Activated effector memory CD4-positive, alpha-beta T cell treated with anti-CD3 and anti-CD28 coated beads, Interleukin-2, amount 50 U/mL, for 16 hours (primary cell): ENCODE measurements at regions not wholly inside any gene's neighbourhood (a gene's known extent, or its start where the extent isn't known, plus 50 kb on each side); places are given as distances from the start of the nearest gene placed in this dataset.
A peak's percentile ranks its signal among the peaks of the same experiment; 100 is the strongest.
"Not testable (repeated sequence)": the region's sequence is repeated elsewhere in the genome, so short reads cannot be mapped to it uniquely, and the experiment has no call there.

Source experiments
- DNase-seq: peaks from one replicate; pipeline ENCODE4 v3.0.0-alpha.2; 2020

DNA sequence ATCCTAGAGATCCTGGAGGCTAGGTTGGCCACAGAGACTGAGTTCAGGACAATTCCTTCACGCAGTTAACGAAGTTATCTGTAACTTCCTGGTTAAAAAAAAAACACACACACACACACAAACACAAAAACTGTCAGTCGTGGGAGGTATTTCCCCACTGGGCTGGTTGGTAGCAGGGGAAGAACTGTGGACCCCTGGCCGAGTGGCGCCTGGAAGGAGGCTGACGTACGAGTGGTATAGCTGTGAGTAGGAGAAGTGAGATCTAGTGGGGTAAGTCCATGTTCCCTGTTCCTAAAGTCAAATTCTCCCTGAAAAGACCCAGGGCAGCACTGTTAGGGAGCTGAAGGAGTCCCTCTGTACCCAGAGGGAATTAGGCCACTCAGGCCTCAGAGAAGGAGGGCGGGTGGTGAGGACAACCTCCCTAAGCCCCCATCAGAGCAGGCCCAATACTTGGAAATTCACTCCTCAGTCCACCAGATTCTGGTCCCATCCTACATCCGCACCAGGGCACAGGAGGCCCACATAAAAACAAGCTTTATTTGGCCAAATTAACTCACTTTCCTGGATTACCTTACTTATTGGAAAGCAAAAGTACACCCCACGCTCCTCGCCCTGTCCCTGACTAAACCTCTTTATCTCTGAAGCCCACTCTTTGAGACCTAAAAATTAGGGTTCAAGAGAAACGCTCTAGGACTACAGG lies 108.3 kb upstream of the FOXD4L5 start:
- peak; percentile 27 for DNase-seq

DNA sequence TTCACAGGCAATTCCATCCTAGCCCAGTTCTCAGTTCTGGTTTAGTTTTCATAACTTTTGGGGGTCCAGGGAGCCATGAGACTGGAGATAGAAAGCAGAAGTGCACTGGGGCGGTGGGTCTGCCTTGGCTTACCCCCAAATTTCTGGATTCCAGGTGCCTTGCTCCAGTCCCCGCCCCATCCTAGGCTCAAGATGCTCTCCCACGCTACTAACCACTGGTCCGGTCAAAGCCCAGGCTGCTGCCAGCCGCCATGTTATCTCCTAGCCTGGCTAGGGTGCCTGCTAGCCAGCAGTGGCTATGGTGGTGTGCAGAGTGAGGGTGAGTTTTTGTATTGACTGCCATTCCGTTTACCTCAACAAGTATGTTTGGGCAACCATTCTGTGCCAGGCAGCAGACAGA lies 107.6 kb upstream of the FOXD4L5 start:
- DNase-seq: not testable (repeated sequence)

DNA sequence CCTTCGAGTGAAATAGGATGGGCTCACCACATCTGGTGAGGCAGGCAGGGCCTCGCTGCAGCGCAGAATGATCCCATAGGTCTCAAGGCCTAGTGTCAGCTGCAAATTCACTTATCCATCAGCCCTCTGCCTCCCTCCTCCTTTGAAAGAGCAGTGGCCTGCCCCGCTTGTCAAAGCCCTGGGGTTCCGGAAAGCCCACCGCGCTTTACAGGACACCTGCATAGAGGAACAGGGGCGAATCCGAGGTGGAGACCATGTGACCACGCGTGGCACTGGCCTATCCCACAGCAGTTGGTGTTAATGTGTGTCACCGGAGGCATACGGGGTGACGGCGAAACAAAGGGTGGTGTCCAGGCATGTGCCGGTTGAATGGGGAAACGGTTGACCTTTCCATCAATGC lies 104.7 kb upstream of the FOXD4L5 start:
- DNase-seq: peak; percentile 63

DNA sequence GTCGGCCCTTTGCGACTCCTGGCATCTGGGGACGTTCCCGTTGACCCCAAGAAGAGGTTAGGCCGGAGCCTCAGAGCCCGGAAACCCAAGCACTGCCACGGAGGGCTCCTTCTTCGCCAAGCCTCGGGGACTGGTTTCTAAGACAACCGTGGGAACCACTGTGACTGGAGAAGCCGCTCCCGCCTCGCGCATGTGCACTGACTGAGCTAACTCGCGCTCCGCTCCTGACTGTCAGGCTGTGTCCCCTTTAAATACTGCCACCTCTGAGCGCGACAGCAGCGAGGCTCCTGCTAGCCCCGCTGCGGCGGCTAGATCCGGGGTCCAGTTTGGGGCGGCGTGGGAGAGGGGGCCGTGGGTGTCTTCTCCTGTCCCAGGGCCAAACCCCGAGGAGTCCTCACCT lies 104.2 kb upstream of the FOXD4L5 start:
- peak; percentile 19 for DNase-seq

DNA sequence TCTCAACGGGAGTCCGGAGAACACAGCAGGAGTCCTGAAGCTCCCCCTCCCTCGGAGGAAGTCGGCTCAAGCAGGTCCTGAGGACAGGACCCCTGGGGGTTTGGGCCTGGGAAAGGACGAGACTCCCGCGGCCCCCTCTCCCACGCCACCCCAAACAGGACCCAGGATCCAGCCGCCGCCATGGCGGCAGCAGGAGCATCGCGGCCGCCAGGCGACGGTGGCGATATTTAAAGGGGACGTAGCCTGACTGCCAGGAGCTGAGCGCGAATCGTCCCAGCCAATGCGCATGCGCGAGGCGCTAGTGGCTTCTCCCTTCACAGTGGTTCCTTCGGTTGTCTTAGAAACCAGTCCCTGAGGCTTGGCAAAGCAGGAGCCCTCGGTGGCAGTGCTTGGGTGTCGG lies 101.7 kb upstream of the FOXD4L5 start:
- peak; percentile 89 for DNase-seq

DNA sequence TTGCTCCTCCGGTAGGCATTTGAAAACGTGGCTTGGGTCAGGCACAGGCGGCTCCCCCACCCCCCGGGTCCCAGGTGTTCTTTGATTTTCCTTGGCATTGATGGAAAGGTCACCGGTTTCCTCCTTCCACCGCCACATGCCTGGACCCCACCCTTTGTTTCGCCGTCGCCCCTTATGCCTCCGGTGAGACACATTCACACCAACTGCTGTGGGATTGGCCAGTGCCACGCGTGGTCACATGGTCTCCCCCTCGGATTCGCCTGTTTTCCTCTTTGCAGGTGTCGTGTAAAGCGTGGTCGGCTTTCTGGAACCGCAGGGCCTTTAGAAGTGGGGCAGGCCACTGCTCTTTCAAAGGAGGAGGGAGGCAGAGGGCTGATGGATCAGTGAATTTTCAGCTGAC lies 101.2 kb upstream of the FOXD4L5 start:
- peak; percentile 50 for DNase-seq

DNA sequence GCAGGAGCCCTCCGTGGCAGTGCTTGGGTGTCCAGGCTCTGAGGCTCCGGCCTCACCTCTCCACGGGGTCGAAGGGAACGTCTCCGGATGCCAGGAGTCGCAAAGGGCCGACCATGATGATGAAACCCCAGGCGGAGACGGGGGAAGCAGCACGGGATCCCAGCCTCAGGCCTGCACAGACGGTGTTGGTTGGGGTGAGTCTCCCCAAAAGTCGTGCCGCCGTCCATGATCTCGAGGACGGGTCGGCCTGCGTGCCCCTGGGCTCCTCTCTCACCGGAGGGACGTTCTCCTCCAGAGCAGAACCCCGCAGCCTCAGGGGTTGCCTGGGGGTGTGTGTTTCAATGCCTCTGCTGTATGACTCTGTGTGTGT lies 100.6 kb upstream of the FOXD4L5 start:
- peak; percentile 58 for DNase-seq

DNA sequence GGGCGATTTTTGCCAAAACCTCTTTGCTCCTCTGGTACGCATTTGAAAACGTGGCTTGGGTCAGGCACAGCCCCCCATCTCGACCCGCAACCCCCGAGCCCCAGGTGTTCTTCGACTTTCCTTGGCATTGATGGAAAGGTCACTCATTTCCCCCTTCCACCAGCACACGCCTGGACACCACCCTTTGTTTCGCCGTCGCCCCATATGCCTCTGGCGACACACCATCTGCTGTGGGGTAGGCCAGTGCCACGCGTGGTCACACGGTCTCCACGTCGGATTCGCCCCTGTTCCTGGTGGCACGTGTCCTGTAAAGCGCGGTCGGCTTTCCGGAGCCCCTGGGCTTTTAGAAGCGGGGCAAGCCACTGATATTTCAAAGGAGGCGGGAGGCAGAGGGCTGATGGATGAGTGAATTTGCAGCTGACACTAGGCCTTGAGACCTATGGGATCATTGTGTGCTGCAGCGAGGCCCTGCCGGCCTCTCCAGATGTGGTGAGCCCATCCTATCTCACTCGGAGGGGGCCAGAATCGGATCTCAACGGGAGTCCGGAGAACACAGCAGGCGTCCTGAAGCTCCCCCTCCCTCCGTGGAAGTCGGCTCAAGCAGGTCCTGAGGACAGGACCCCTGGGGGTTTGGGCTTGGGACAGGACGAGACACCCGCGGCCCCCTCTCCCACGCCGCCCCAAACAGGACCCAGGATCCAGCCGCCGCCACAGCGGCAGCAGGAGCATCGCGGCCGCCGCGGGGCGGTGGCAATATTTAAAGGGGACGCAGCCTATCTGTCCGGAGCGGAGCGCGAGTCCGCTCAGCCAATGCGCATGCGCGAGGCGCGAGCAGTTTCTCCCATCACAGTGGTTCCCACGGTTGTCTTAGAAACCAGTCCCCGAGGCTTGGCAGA lies 100.0 kb upstream of the FOXD4L5 start:
- DNase-seq: peak; percentile 41

DNA sequence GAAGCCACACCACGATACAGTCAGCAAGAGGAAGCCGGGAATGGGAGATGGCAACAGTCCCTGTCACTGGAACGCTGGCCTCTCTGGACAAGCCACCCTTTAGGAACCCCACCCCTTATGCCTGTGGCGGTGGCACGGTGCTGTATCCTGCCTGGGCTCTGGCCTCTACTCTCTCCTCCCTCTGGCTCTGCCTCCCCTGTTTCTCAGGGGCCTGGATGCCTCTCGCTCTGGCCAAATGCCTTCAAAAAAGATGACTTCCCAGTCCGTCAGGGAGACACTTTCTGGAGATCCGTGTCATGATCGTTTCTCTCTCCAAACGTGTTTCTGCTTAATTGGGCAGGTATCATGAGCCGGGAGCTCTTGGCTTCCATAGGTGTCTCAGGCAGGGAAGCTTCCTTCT lies 99.1 kb upstream of the FOXD4L5 start:
- peak; percentile 58 for DNase-seq

DNA sequence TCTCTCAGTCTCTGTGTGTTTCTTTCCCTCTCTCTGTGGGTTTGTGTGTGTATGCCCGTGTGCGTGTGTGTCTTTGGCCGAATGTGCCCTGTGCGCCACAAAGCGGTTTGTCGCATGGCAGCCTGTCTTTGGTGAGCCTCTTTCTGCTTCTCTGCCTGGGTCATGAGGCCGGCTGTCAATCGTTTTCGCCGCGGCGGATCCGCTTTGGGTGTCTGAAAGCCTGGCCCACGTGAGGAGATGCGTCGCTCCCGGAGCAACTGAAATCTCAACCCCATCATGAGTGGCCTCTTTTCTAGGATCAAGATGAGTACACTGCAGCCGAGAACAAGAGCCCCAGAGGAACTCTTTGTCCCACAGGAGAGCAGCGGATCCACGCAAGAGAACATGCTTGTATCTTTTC lies 98.6 kb upstream of the FOXD4L5 start:
- DNase-seq: peak; percentile 34

DNA sequence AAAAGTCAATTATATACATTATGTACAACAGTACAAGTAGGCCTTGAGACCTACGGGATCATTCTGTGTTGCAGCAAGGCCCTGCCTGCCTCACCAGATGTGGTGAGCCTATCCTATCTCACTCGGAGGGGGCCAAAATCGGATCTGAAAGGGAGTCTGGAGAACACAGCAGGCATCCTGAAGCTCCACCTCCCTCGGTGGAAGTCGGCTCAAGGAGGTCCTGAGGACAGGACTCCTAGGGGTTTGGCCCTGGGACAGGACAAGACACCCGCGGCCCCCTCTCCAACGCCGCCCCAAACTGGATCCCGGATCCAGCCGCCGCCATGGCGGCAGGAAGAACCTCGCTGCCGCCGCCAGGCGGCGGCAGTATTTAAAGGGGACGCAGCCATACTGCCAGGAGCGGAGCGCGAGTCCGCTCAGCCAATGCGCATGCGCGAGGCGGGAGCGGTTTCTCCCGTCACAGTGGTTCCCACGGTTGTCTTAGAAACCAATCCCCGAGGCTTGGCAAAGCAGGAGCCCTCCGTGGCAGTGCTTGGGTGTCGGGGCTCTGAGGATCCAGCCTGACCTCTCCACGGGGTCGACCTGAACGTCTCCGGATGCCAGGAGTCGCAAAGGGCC lies 97.8 kb upstream of the FOXD4L5 start:
- peak; percentile 41 for DNase-seq
